ENCODE measurements at regions not wholly inside any gene's neighbourhood (a gene's known extent, or its start where the extent isn't known, plus 50 kb on each side); places are given as distances from the start of the nearest gene placed in this dataset.

DNA sequence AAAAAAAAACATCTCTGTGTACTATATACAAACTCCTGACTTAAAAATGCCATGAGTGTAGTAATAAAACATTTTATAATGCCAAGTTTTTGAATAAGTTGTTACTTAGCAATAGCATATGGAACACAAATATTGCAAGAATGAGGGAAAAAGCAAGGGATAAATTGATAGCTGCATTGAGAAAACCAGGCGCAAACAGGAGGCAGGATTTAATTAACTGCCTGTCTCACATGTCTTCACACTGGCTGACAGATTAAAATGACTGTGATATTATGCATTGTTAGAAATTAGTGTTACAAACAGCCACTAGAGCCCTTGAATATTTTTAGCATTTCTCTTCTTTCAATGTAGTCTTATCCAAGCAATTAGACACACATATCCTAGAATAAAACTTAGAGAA, 1817.5 kb upstream of the NUDT12 start:
- H3K9me2 ChIP-seq (ENCODE audit: insufficient read depth, low read length), result no peaks in the 10 kb centered on the region
- no peak overlapping the region for H3K27ac ChIP-seq (ENCODE audit: low read depth, low read length, poor library complexity, severe bottlenecking)
- no TSS peak for BruUV-seq (replicated peaks)
- H2AFZ ChIP-seq (ENCODE audit: low read length), result no peak overlapping the region
- no peaks in the 10 kb centered on the region for H3K36me3 ChIP-seq (ENCODE audit: insufficient read depth, low read length)
- H3K4me3 ChIP-seq (ENCODE audit: low read depth, low read length, poor library complexity, severe bottlenecking), result no peak overlapping the region
- no peaks in the 10 kb centered on the region for H3K4me1 ChIP-seq (ENCODE audit: insufficient read depth, low read length, poor library complexity, severe bottlenecking)
- intact Hi-C loops (cut with micrococcal nuclease; ENCODE audit: unreplicated experiment), result no loop called here
- no peak for TF ChIP-seq CTCF (conservative IDR thresholded peaks at IDR 0.05; ENCODE audit: low read length)
- TF ChIP-seq EZH2phosphoT487 (IDR thresholded peaks at IDR 0.05; ENCODE audit: borderline replicate concordance, low read depth, low read length), result no peak
- DNase-seq (ENCODE audit: low spot score), result no peak
- H3K4me2 ChIP-seq (ENCODE audit: low read length), result no peak overlapping the region
- no peaks in the 10 kb centered on the region for H3K9me3 ChIP-seq (ENCODE audit: low read length)
- no peaks in the 10 kb centered on the region for H3K79me2 ChIP-seq (ENCODE audit: insufficient read depth, low read depth, low read length)
- POLR2A ChIA-PET, result no interaction called here
- H4K20me1 ChIP-seq (ENCODE audit: insufficient read depth, low read length), result no peaks in the 10 kb centered on the region
- CTCF ChIA-PET (ENCODE audit: unreplicated experiment), result no interaction called here

DNA sequence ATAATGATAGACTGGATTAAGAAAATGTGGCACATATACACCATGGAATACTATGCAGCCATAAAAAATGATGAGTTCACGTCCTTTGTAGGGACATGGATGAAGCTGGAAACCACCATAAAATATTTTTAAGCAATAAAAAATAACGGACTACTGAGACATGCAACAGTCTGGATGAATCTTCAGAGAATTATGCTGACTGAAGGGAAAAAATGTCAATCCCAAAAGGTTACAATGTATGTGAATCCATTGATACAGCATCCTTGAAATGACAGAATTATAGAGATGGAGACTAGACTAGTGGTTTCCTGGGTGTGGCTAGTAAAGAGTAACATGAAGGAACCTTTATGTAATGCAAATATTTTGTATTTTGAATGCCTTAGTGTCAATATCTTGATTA, 1808.6 kb upstream of the NUDT12 start:
- intact Hi-C loops (cut with micrococcal nuclease; ENCODE audit: unreplicated experiment), result no loop called here
- Histone ChIP-seq H2AFZ (ENCODE audit: low read length) (no peak overlapping the region), H3K27ac (ENCODE audit: low read depth, low read length, poor library complexity, severe bottlenecking) (no peak overlapping the region), H3K4me2 (ENCODE audit: low read length) (no peak overlapping the region), H3K4me3 (ENCODE audit: low read depth, low read length, poor library complexity, severe bottlenecking) (no peak overlapping the region), H3K36me3 (ENCODE audit: insufficient read depth, low read length) (no peaks in the 10 kb centered on the region), H3K4me1 (ENCODE audit: insufficient read depth, low read length, poor library complexity, severe bottlenecking) (no peaks in the 10 kb centered on the region), H4K20me1 (ENCODE audit: insufficient read depth, low read length) (no peaks in the 10 kb centered on the region), H3K9me3 (ENCODE audit: low read length) (0 out of 2 replicates have a peak, but pooled peaks cover 7% of the 10 kb centered on the region), H3K79me2 (ENCODE audit: insufficient read depth, low read depth, low read length) (no peaks in the 10 kb centered on the region), H3K9me2 (ENCODE audit: insufficient read depth, low read length) (no peaks in the 10 kb centered on the region)
- no TSS peak for BruUV-seq (replicated peaks)
- TF ChIP-seq CTCF (conservative IDR thresholded peaks at IDR 0.05; ENCODE audit: low read length), result no peak
- TF ChIP-seq EZH2phosphoT487 (IDR thresholded peaks at IDR 0.05; ENCODE audit: borderline replicate concordance, low read depth, low read length), result no peak
- ChIA-PET POLR2A (no interaction called here), CTCF (ENCODE audit: unreplicated experiment) (no interaction called here)
- DNase-seq (ENCODE audit: low spot score), result no peak

- ChIA-PET CTCF (ENCODE audit: unreplicated experiment) (no interaction called here), POLR2A (interaction anchor here (0.6 kb wide), 1 partner anchor 15 kb away, joined by 3 read pairs; no protein-coding TSS in a partner anchor)
- Histone ChIP-seq H2AFZ (ENCODE audit: low read length) (no peak overlapping the region), H3K9me2 (ENCODE audit: insufficient read depth, low read length) (no peaks in the 10 kb centered on the region), H3K79me2 (ENCODE audit: insufficient read depth, low read depth, low read length) (no peaks in the 10 kb centered on the region), H3K27ac (ENCODE audit: low read depth, low read length, poor library complexity, severe bottlenecking) (no peak overlapping the region), H3K4me2 (ENCODE audit: low read length) (no peak overlapping the region), H3K4me1 (ENCODE audit: insufficient read depth, low read length, poor library complexity, severe bottlenecking) (no peaks in the 10 kb centered on the region), H4K20me1 (ENCODE audit: insufficient read depth, low read length) (no peaks in the 10 kb centered on the region), H3K36me3 (ENCODE audit: insufficient read depth, low read length) (no peaks in the 10 kb centered on the region), H3K9me3 (ENCODE audit: low read length) (no peaks in the 10 kb centered on the region), H3K4me3 (ENCODE audit: low read depth, low read length, poor library complexity, severe bottlenecking) (no peak overlapping the region)
- no TSS peak for BruUV-seq (replicated peaks)
- TF ChIP-seq CTCF (conservative IDR thresholded peaks at IDR 0.05; ENCODE audit: low read length) (no peak), EZH2phosphoT487 (IDR thresholded peaks at IDR 0.05; ENCODE audit: borderline replicate concordance, low read depth, low read length) (no peak)
- intact Hi-C loops (cut with micrococcal nuclease; ENCODE audit: unreplicated experiment), result no loop called here
- DNase-seq (ENCODE audit: low spot score), result no peak
These were observed 1788.0 kb upstream of the NUDT12 start for GRCh38 chr5:105350486-105351140.
